T-helper 2 cell treated with Interferon-gamma antibody and Interleukin-4, amounts not matched to agents 5 μg/mL and 100 μg/mL, for 36 hours (primary cell): ENCODE measurements at regions not wholly inside any gene's neighbourhood (a gene's known extent, or its start where the extent isn't known, plus 50 kb on each side); places are given as distances from the start of the nearest gene placed in this dataset.
A peak's percentile ranks its signal among the peaks of the same experiment; 100 is the strongest.
"Not testable (repeated sequence)": the region's sequence is repeated elsewhere in the genome, so short reads cannot be mapped to it uniquely, and the experiment has no call there.

ENCODE experiments used
- DNase-seq: peaks from one replicate; pipeline ENCODE4 v3.0.0; 2021; ENCODE audit warnings: low spot score
- H3K27ac Mint-ChIP-seq: one replicate; pipeline ENCODE4 v1.8.0; 2021; ENCODE audit warnings: mild to moderate bottlenecking, mixed read lengths
- H3K27me3 Mint-ChIP-seq: one replicate; pipeline ENCODE4 v1.8.0; 2021; ENCODE audit warnings: low read depth, mixed read lengths
- H3K36me3 Mint-ChIP-seq: one replicate; pipeline ENCODE4 v1.8.0; 2021; ENCODE audit warnings: low read depth, mixed read lengths
- H3K4me1 Mint-ChIP-seq: one replicate; pipeline ENCODE4 v1.8.0; 2021; ENCODE audit warnings: low read depth, mixed read lengths
- H3K4me3 Mint-ChIP-seq: one replicate; pipeline ENCODE4 v1.8.0; 2022; ENCODE audit warnings: mild to moderate bottlenecking, moderate library complexity, mixed read lengths
- H3K9me3 Mint-ChIP-seq: one replicate; pipeline ENCODE4 v1.8.0; 2021; ENCODE audit warnings: mixed read lengths

- no peaks in the 10 kb centered on the region for H3K9me3 Mint-ChIP-seq
- DNase-seq: peak; percentile 87
- peaks cover 5% of the 10 kb centered on the region for H3K36me3 Mint-ChIP-seq
- peak overlapping the region; percentile 44 for H3K27ac Mint-ChIP-seq
- peaks cover 28% of the 10 kb centered on the region for H3K4me1 Mint-ChIP-seq
- peak overlapping the region; percentile 16 for H3K4me3 Mint-ChIP-seq
- H3K27me3 Mint-ChIP-seq: no peaks in the 10 kb centered on the region
Measured at GRCh38 chr3:177337541-177338331, 140.5 kb upstream of the TBL1XR1 start.

GRCh38 chr3:177338697-177339219, 141.5 kb upstream of the TBL1XR1 start:
- peaks cover 5% of the 10 kb centered on the region for H3K36me3 Mint-ChIP-seq
- H3K27me3 Mint-ChIP-seq: no peaks in the 10 kb centered on the region
- H3K4me3 Mint-ChIP-seq: peak overlapping the region; percentile 17
- no peaks in the 10 kb centered on the region for H3K9me3 Mint-ChIP-seq
- no peak for DNase-seq
- H3K4me1 Mint-ChIP-seq: peaks cover 28% of the 10 kb centered on the region
- peak overlapping the region; percentile 82 for H3K27ac Mint-ChIP-seq

GRCh38 chr3:177339220-177339703, 142.0 kb upstream of the TBL1XR1 start:
- H3K27me3 Mint-ChIP-seq, DNase-seq, H3K9me3 Mint-ChIP-seq, H3K36me3 Mint-ChIP-seq: not testable (repeated sequence)
- Mint-ChIP-seq H3K4me3 (peak overlapping the region; percentile 17), H3K27ac (peak overlapping the region; percentile 82), H3K4me1 (peaks cover 25% of the 10 kb centered on the region)

- Mint-ChIP-seq H3K4me1 (peaks cover 32% of the 10 kb centered on the region), H3K27me3 (no peaks in the 10 kb centered on the region), H3K27ac (no peak overlapping the region), H3K9me3 (no peaks in the 10 kb centered on the region), H3K36me3 (peaks cover 5% of the 10 kb centered on the region), H3K4me3 (no peak overlapping the region)
- DNase-seq: no peak
Measured at GRCh38 chr3:177340243-177340830, 143.1 kb upstream of the TBL1XR1 start.

- no peak overlapping the region for H3K4me3 Mint-ChIP-seq
- no peaks in the 10 kb centered on the region for H3K9me3 Mint-ChIP-seq
- H3K4me1 Mint-ChIP-seq: peaks cover 40% of the 10 kb centered on the region
- no peak overlapping the region for H3K27ac Mint-ChIP-seq
- no peak for DNase-seq
- H3K36me3 Mint-ChIP-seq: peaks cover 5% of the 10 kb centered on the region
- no peaks in the 10 kb centered on the region for H3K27me3 Mint-ChIP-seq
Measured at GRCh38 chr3:177341736-177342419, 144.6 kb upstream of the TBL1XR1 start.

- Mint-ChIP-seq H3K4me3 (no peak overlapping the region), H3K4me1 (peaks cover 34% of the 10 kb centered on the region)
Measured at GRCh38 chr3:177343122-177343625, 145.9 kb upstream of the TBL1XR1 start.

GRCh38 chr3:177345049-177345972, 148.0 kb upstream of the TBL1XR1 start:
- Mint-ChIP-seq H3K27me3 (no peaks in the 10 kb centered on the region), H3K27ac (peak overlapping the region; percentile 79), H3K4me3 (peak overlapping the region; percentile 39), H3K9me3 (no peaks in the 10 kb centered on the region), H3K4me1 (peaks cover 25% of the 10 kb centered on the region), H3K36me3 (no peaks in the 10 kb centered on the region)
- DNase-seq: peak; percentile 81

More at GRCh38 chr3:177343122-177343625, 145.9 kb upstream of the TBL1XR1 start:
- Mint-ChIP-seq H3K36me3 (no peaks in the 10 kb centered on the region), H3K27me3 (no peaks in the 10 kb centered on the region), H3K27ac (no peak overlapping the region), H3K9me3 (no peaks in the 10 kb centered on the region)
- DNase-seq: no peak

- no peak for DNase-seq
- no peaks in the 10 kb centered on the region for H3K9me3 Mint-ChIP-seq
- H3K36me3 Mint-ChIP-seq: no peaks in the 10 kb centered on the region
- H3K4me3 Mint-ChIP-seq: peak overlapping the region; percentile 39
- no peaks in the 10 kb centered on the region for H3K27me3 Mint-ChIP-seq
- H3K27ac Mint-ChIP-seq: peak overlapping the region; percentile 79
- peaks cover 25% of the 10 kb centered on the region for H3K4me1 Mint-ChIP-seq
Measured at GRCh38 chr3:177345973-177346503, 148.8 kb upstream of the TBL1XR1 start.

GRCh38 chr3:177346878-177347277, 149.6 kb upstream of the TBL1XR1 start:
- no peaks in the 10 kb centered on the region for H3K36me3 Mint-ChIP-seq
- DNase-seq: no peak
- H3K27me3 Mint-ChIP-seq: no peaks in the 10 kb centered on the region
- H3K9me3 Mint-ChIP-seq: no peaks in the 10 kb centered on the region
- no peak overlapping the region for H3K4me3 Mint-ChIP-seq
- H3K27ac Mint-ChIP-seq: no peak overlapping the region
- H3K4me1 Mint-ChIP-seq: peaks cover 25% of the 10 kb centered on the region

- Mint-ChIP-seq H3K36me3 (no peaks in the 10 kb centered on the region), H3K9me3 (no peaks in the 10 kb centered on the region), H3K4me1 (peaks cover 22% of the 10 kb centered on the region), H3K4me3 (no peak overlapping the region), H3K27me3 (no peaks in the 10 kb centered on the region), H3K27ac (no peak overlapping the region)
- DNase-seq: no peak
Measured at GRCh38 chr3:177347611-177348010, 150.3 kb upstream of the TBL1XR1 start.

- Mint-ChIP-seq H3K36me3 (no peaks in the 10 kb centered on the region), H3K4me1 (peaks cover 22% of the 10 kb centered on the region), H3K9me3 (no peaks in the 10 kb centered on the region), H3K27ac (no peak overlapping the region), H3K4me3 (no peak overlapping the region), H3K27me3 (no peaks in the 10 kb centered on the region)
- DNase-seq: no peak
Measured at GRCh38 chr3:177348974-177349373, 151.7 kb upstream of the TBL1XR1 start.

- Mint-ChIP-seq H3K27me3 (no peaks in the 10 kb centered on the region), H3K4me1 (peaks cover 22% of the 10 kb centered on the region), H3K9me3 (no peaks in the 10 kb centered on the region), H3K27ac (no peak overlapping the region), H3K4me3 (no peak overlapping the region), H3K36me3 (no peaks in the 10 kb centered on the region)
- DNase-seq: no peak
Measured at GRCh38 chr3:177349384-177349783, 152.1 kb upstream of the TBL1XR1 start.

- no peak overlapping the region for H3K4me3 Mint-ChIP-seq
- peaks cover 16% of the 10 kb centered on the region for H3K4me1 Mint-ChIP-seq
- H3K27ac Mint-ChIP-seq: no peak overlapping the region
- no peak for DNase-seq
- H3K36me3 Mint-ChIP-seq: no peaks in the 10 kb centered on the region
- no peaks in the 10 kb centered on the region for H3K9me3 Mint-ChIP-seq
- no peaks in the 10 kb centered on the region for H3K27me3 Mint-ChIP-seq
Measured at GRCh38 chr3:177350121-177350520, 152.8 kb upstream of the TBL1XR1 start.
